CD14-positive monocyte (primary cell): ENCODE measurements at regions not wholly inside any gene's neighbourhood (a gene's known extent, or its start where the extent isn't known, plus 50 kb on each side); places are given as distances from the start of the nearest gene placed in this dataset.

ENCODE experiments used
- DNase-seq, 3 donors: peaks; one replicate each; pipeline ENCODE4 v3.0.0-alpha.2; 2011 to 2022
- H2AFZ ChIP-seq: 2 replicates; pipeline ENCODE4 v1.6.0; 2012; ENCODE audit warnings: mild to moderate bottlenecking, low read depth, low read length, inconsistent platforms; ENCODE audit not compliant: insufficient read depth, poor library complexity, severe bottlenecking
- H3K27ac ChIP-seq, 2 donors: 1 replicate in 1 of 2; 2 replicates in 1 of 2; pipeline ENCODE4 v1.5.1; 2012 to 2013; ENCODE audit warnings: low read length in 2 of 2, control low read depth in 1 of 2, inconsistent platforms in 1 of 2, low read depth in 1 of 2, mild to moderate bottlenecking in 1 of 2
- H3K27me3 ChIP-seq, 2 donors: one replicate each; pipeline versions ENCODE4 v1.6.0 to v1.6.1; 2011 to 2013; ENCODE audit warnings: low read length in 2 of 2; ENCODE audit not compliant: control insufficient read depth in 2 of 2, insufficient read depth in 2 of 2
- H3K36me3 ChIP-seq, 2 donors: replicated peaks in 1 of 2; 1 replicate in 1 of 2; 2 replicates in 1 of 2; pipeline versions ENCODE4 v1.5.1 to v1.6.1; 2012 to 2013; ENCODE audit warnings: low read length in 2 of 2, control low read depth in 1 of 2, inconsistent platforms in 1 of 2, mild to moderate bottlenecking in 1 of 2; ENCODE audit not compliant: insufficient read depth in 2 of 2, control insufficient read depth in 1 of 2
- H3K4me1 ChIP-seq, 2 donors: 1 replicate in 1 of 2; 2 replicates in 1 of 2; pipeline versions ENCODE4 v1.5.1 to v1.6.1; 2012 to 2013; ENCODE audit warnings: low read length in 2 of 2, control low read depth in 1 of 2, inconsistent platforms in 1 of 2, mild to moderate bottlenecking in 1 of 2, moderate library complexity in 1 of 2; ENCODE audit not compliant: insufficient read depth in 2 of 2, control insufficient read depth in 1 of 2
- H3K4me2 ChIP-seq: replicated peaks from 2 replicates; pipeline ENCODE3; 2012; ENCODE audit warnings: low read length, moderate library complexity, mild to moderate bottlenecking; ENCODE audit not compliant: poor library complexity, severe bottlenecking; ENCODE audit errors: extremely low read depth
- H3K4me3 ChIP-seq, 3 experiments: fragments of 200-600 bp in 1 of 3; sonication (generic) in 1 of 3; replicated peaks in 1 of 3; 1 replicate in 2 of 3; 2 replicates in 1 of 3; pipeline ENCODE4 v1.5.1; 2011 to 2013; ENCODE audit warnings: low read length in 3 of 3, mild to moderate bottlenecking in 3 of 3, control low read depth in 2 of 3, low read depth in 2 of 3, inconsistent platforms in 1 of 3, moderate library complexity in 1 of 3
- H3K79me2 ChIP-seq: 2 replicates; pipeline ENCODE4 v1.6.0; 2012; ENCODE audit warnings: mild to moderate bottlenecking, control low read depth, inconsistent platforms, low read length, moderate library complexity; ENCODE audit not compliant: insufficient read depth
- H3K9ac ChIP-seq: 2 replicates; pipeline ENCODE4 v1.6.0; 2017; ENCODE audit warnings: low read length, mild to moderate bottlenecking; ENCODE audit not compliant: insufficient read depth, poor library complexity, severe bottlenecking
- H3K9me3 ChIP-seq, 2 donors: replicated peaks in 1 of 2; 1 replicate in 1 of 2; 2 replicates in 1 of 2; pipeline versions ENCODE4 v1.5.1 to v1.6.1; 2012 to 2013; ENCODE audit warnings: low read length in 2 of 2, control low read depth in 1 of 2; ENCODE audit not compliant: control insufficient read depth in 1 of 2, insufficient read depth in 1 of 2
- H4K20me1 ChIP-seq: 2 replicates; pipeline ENCODE4 v1.6.0; 2012; ENCODE audit warnings: mild to moderate bottlenecking, low read length, control low read depth, moderate library complexity; ENCODE audit not compliant: insufficient read depth
- H3K27ac Mint-ChIP-seq, 7 donors: one replicate each; pipeline ENCODE4 v1.8.0; 2020; ENCODE audit warnings: mild to moderate bottlenecking in 7 of 7, mixed read lengths in 7 of 7, moderate library complexity in 6 of 7, inconsistent platforms in 2 of 7
- H3K27me3 Mint-ChIP-seq, 3 donors: one replicate each; pipeline ENCODE4 v1.8.0; 2021 to 2022; ENCODE audit warnings: low read depth in 3 of 3, mild to moderate bottlenecking in 3 of 3, mixed read lengths in 3 of 3, moderate library complexity in 3 of 3, inconsistent platforms in 1 of 3
- H3K36me3 Mint-ChIP-seq, 2 donors: one replicate each; pipeline ENCODE4 v1.8.0; 2020; ENCODE audit warnings: mixed read lengths in 2 of 2, inconsistent platforms in 1 of 2, mild to moderate bottlenecking in 1 of 2
- H3K4me1 Mint-ChIP-seq: one replicate; pipeline ENCODE4 v1.8.0; 2020; ENCODE audit warnings: mild to moderate bottlenecking, mixed read lengths
- H3K4me3 Mint-ChIP-seq, 2 donors: one replicate each; pipeline ENCODE4 v1.8.0; 2020; ENCODE audit warnings: mild to moderate bottlenecking in 2 of 2, mixed read lengths in 2 of 2, moderate library complexity in 1 of 2
- H3K9me3 Mint-ChIP-seq, 7 donors: one replicate each; pipeline ENCODE4 v1.8.0; 2020 to 2022; ENCODE audit warnings: mixed read lengths in 7 of 7, mild to moderate bottlenecking in 6 of 7, moderate library complexity in 6 of 7, inconsistent platforms in 2 of 7
- CTCF ChIP-seq: fragments of 200-600 bp; IDR thresholded peaks from one replicate; pipeline ENCODE4 v1.8.0; 2022; ENCODE audit warnings: antibody characterized with exemption, mild to moderate bottlenecking
- WGBS: methylation state at CpG from one replicate; pipeline ENCODE4 v1.1.5; 2013; ENCODE audit warnings: missing lambda C conversion rate; ENCODE audit not compliant: insufficient coverage; 5-methylcytosine and 5-hydroxymethylcytosine counted together
- intact Hi-C, 2 donors: fragments of 100-400 bp; cut with micrococcal nuclease; formaldehyde crosslinking; loops; one replicate each; pipeline versions ENCODE4 v1.15.0 to v1.15.1; 2023

GRCh38 chr1:69284508-69284907 lies 283.2 kb upstream of the LRRC7 start:
- no peak overlapping the region for H2AFZ ChIP-seq
- H3K4me1 ChIP-seq: no peaks in the 10 kb centered on the region
- H3K36me3 Mint-ChIP-seq: no peaks in the 10 kb centered on the region
- H3K4me1 Mint-ChIP-seq: no peaks in the 10 kb centered on the region
- no CpG with 5 or more reads among the region's 1 CpG for WGBS
- no peaks in the 10 kb centered on the region for H3K36me3 ChIP-seq
- no peaks in the 10 kb centered on the region for H3K27me3 Mint-ChIP-seq
- peaks cover 0 to 3% (median 0%) of the 10 kb centered on the region in 7 donors for H3K9me3 Mint-ChIP-seq
- no peak overlapping the region for H3K4me3 Mint-ChIP-seq
- no peaks in the 10 kb centered on the region for H3K9me3 ChIP-seq
- H3K27me3 ChIP-seq: no peaks in the 10 kb centered on the region
- H3K4me2 ChIP-seq: no peak overlapping the region
- H4K20me1 ChIP-seq: no peaks in the 10 kb centered on the region
- no peak overlapping the region for H3K4me3 ChIP-seq
- H3K27ac Mint-ChIP-seq: no peak overlapping the region
- DNase-seq: no peak
- no peak overlapping the region for H3K27ac ChIP-seq
- TF ChIP-seq CTCF: no peak
- intact Hi-C loops: no loop called here
- H3K9ac ChIP-seq: no peak overlapping the region
- H3K79me2 ChIP-seq: no peaks in the 10 kb centered on the region

DNA sequence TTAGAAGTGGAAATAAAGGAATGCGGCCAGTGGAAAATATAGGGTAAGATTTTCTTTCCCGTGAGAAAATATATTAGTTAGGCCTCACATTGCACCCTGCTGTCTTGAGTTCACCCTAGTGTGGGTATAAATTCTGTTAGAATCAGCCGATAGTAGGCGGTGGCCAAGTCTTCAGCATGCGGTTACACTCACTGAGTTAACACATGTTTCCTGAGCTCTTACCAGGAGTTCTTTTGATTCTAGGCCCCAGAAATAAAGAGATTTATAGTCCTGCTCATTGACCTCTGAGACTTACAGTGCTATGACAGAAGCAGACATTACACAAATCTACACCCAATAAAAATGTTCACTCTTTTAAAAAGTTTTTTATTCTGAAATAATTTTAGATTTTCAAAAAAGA lies 279.3 kb upstream of the LRRC7 start:
- Mint-ChIP-seq H3K36me3 (no peaks in the 10 kb centered on the region), H3K27ac (no peak overlapping the region), H3K4me1 (no peaks in the 10 kb centered on the region), H3K4me3 (no peak overlapping the region), H3K9me3 (peaks cover 0 to 3% (median 0%) of the 10 kb centered on the region in 7 donors), H3K27me3 (no peaks in the 10 kb centered on the region)
- Histone ChIP-seq H3K27ac (no peak overlapping the region), H3K27me3 (no peaks in the 10 kb centered on the region), H3K79me2 (no peaks in the 10 kb centered on the region), H3K4me2 (no peak overlapping the region), H3K36me3 (no peaks in the 10 kb centered on the region), H3K9me3 (no peaks in the 10 kb centered on the region), H3K9ac (no peak overlapping the region), H2AFZ (no peak overlapping the region), H3K4me3 (no peak overlapping the region), H4K20me1 (no peaks in the 10 kb centered on the region), H3K4me1 (no peaks in the 10 kb centered on the region)
- DNase-seq: no peak
- TF ChIP-seq CTCF: no peak
- 67% methylated on average over 4 of the region's 5 CpGs for WGBS
- intact Hi-C loops: no loop called here
